ENCODE measurements at regions not wholly inside any gene's neighbourhood (a gene's known extent, or its start where the extent isn't known, plus 50 kb on each side); places are given as distances from the start of the nearest gene placed in this dataset.
"Not testable (repeated sequence)": the region's sequence is repeated elsewhere in the genome, so short reads cannot be mapped to it uniquely, and the experiment has no call there.

- not testable (repeated sequence) for H3K9me3 Mint-ChIP-seq; H3K36me3 Mint-ChIP-seq (ENCODE audit: insufficient read depth in 2 of 2); H3K4me3 Mint-ChIP-seq; ATAC-seq (replicated peaks in 1 of 2); H3K4me1 Mint-ChIP-seq (ENCODE audit: low read depth); H3K27ac Mint-ChIP-seq; H3K27me3 Mint-ChIP-seq (ENCODE audit: low read depth); DNase-seq
These were observed 224.5 kb downstream of the ANKRD7 start for GRCh38 chr7:118449030-118449429.

GRCh38 chr7:118449797-118450567 lies 225.5 kb downstream of the ANKRD7 start:
- Mint-ChIP-seq H3K4me3 (no peak overlapping the region), H3K36me3 (ENCODE audit: insufficient read depth in 2 of 2) (peaks cover 0 to 2% of the 10 kb centered on the region in 2 donors), H3K27ac (no peak overlapping the region), H3K27me3 (ENCODE audit: low read depth) (no peaks in the 10 kb centered on the region), H3K4me1 (ENCODE audit: low read depth) (no peaks in the 10 kb centered on the region), H3K9me3 (peaks cover 3% of the 10 kb centered on the region in 2 donors)
- no peak for DNase-seq
- no peak for ATAC-seq (replicated peaks in 1 of 2)

GRCh38 chr7:118452128-118452527 lies 227.6 kb downstream of the ANKRD7 start:
- ATAC-seq (replicated peaks in 1 of 2), result no peak
- Mint-ChIP-seq H3K36me3 (ENCODE audit: insufficient read depth in 2 of 2) (peaks cover 0 to 2% of the 10 kb centered on the region in 2 donors), H3K27me3 (ENCODE audit: low read depth) (no peaks in the 10 kb centered on the region), H3K4me1 (ENCODE audit: low read depth) (no peaks in the 10 kb centered on the region), H3K4me3 (no peak overlapping the region), H3K9me3 (peaks cover 3 to 4% of the 10 kb centered on the region in 2 donors), H3K27ac (no peak overlapping the region)
- DNase-seq, result no peak

GRCh38 chr7:118467381-118467780 lies 242.9 kb downstream of the ANKRD7 start:
- no peak for ATAC-seq (replicated peaks in 1 of 2)
- H3K27ac Mint-ChIP-seq, result no peak overlapping the region
- H3K36me3 Mint-ChIP-seq (ENCODE audit: insufficient read depth in 2 of 2), result no peaks in the 10 kb centered on the region
- H3K4me3 Mint-ChIP-seq, result no peak overlapping the region
- peaks cover 0 to 3% of the 10 kb centered on the region in 2 donors for H3K9me3 Mint-ChIP-seq
- no peak for DNase-seq
- H3K4me1 Mint-ChIP-seq (ENCODE audit: low read depth), result no peaks in the 10 kb centered on the region
- H3K27me3 Mint-ChIP-seq (ENCODE audit: low read depth), result no peaks in the 10 kb centered on the region

- peaks cover 0 to 3% of the 10 kb centered on the region in 2 donors for H3K9me3 Mint-ChIP-seq
- H3K4me1 Mint-ChIP-seq (ENCODE audit: low read depth), result no peaks in the 10 kb centered on the region
- no peak for DNase-seq
- H3K27me3 Mint-ChIP-seq (ENCODE audit: low read depth), result no peaks in the 10 kb centered on the region
- no peak overlapping the region for H3K4me3 Mint-ChIP-seq
- H3K36me3 Mint-ChIP-seq (ENCODE audit: insufficient read depth in 2 of 2), result no peaks in the 10 kb centered on the region
- no peak for ATAC-seq (replicated peaks in 1 of 2)
- H3K27ac Mint-ChIP-seq, result no peak overlapping the region
These were observed 248.1 kb downstream of the ANKRD7 start for GRCh38 chr7:118472581-118472980.

GRCh38 chr7:118473271-118473670 lies 248.8 kb downstream of the ANKRD7 start:
- no peaks in the 10 kb centered on the region for H3K4me1 Mint-ChIP-seq (ENCODE audit: low read depth)
- H3K27me3 Mint-ChIP-seq (ENCODE audit: low read depth), result no peaks in the 10 kb centered on the region
- peaks cover 0 to 3% of the 10 kb centered on the region in 2 donors for H3K9me3 Mint-ChIP-seq
- H3K27ac Mint-ChIP-seq, result no peak overlapping the region
- no peak overlapping the region for H3K4me3 Mint-ChIP-seq
- H3K36me3 Mint-ChIP-seq (ENCODE audit: insufficient read depth in 2 of 2), result no peaks in the 10 kb centered on the region
- ATAC-seq (replicated peaks in 1 of 2) (no peak), DNase-seq (no peak)

GRCh38 chr7:118476036-118476435 lies 251.5 kb downstream of the ANKRD7 start:
- no peaks in the 10 kb centered on the region for H3K4me1 Mint-ChIP-seq (ENCODE audit: low read depth)
- no peaks in the 10 kb centered on the region for H3K36me3 Mint-ChIP-seq (ENCODE audit: insufficient read depth in 2 of 2)
- H3K27ac Mint-ChIP-seq, result no peak overlapping the region
- ATAC-seq (replicated peaks in 1 of 2), result no peak
- peaks cover 2 to 3% of the 10 kb centered on the region in 2 donors for H3K9me3 Mint-ChIP-seq
- H3K4me3 Mint-ChIP-seq, result no peak overlapping the region
- DNase-seq, result no peak
- H3K27me3 Mint-ChIP-seq (ENCODE audit: low read depth), result no peaks in the 10 kb centered on the region

GRCh38 chr7:118477036-118477435 lies 252.5 kb downstream of the ANKRD7 start:
- Mint-ChIP-seq H3K36me3 (ENCODE audit: insufficient read depth in 2 of 2) (no peaks in the 10 kb centered on the region), H3K4me1 (ENCODE audit: low read depth) (no peaks in the 10 kb centered on the region), H3K9me3 (peaks cover 2 to 3% of the 10 kb centered on the region in 2 donors)

GRCh38 chr7:118478236-118478635 lies 253.7 kb downstream of the ANKRD7 start:
- ATAC-seq (replicated peaks in 1 of 2) (no peak), DNase-seq (no peak)
- Mint-ChIP-seq H3K4me3 (no peak overlapping the region), H3K9me3 (peaks cover 2 to 3% of the 10 kb centered on the region in 2 donors), H3K27me3 (ENCODE audit: low read depth) (no peaks in the 10 kb centered on the region), H3K36me3 (ENCODE audit: insufficient read depth in 2 of 2) (no peaks in the 10 kb centered on the region), H3K4me1 (ENCODE audit: low read depth) (no peaks in the 10 kb centered on the region), H3K27ac (no peak overlapping the region)

More at GRCh38 chr7:118477036-118477435, 252.5 kb downstream of the ANKRD7 start:
- no peak for ATAC-seq (replicated peaks in 1 of 2)
- Mint-ChIP-seq H3K27me3 (ENCODE audit: low read depth) (no peaks in the 10 kb centered on the region), H3K27ac (no peak overlapping the region), H3K4me3 (no peak overlapping the region)
- no peak for DNase-seq

- no peaks in the 10 kb centered on the region for H3K36me3 Mint-ChIP-seq (ENCODE audit: insufficient read depth in 2 of 2)
These were observed 254.4 kb downstream of the ANKRD7 start for GRCh38 chr7:118478931-118479330.

GRCh38 chr7:118492466-118492865 lies 268.0 kb downstream of the ANKRD7 start:
- ATAC-seq (replicated peaks in 1 of 2) (no peak), DNase-seq (no peak)
- H3K36me3 Mint-ChIP-seq (ENCODE audit: insufficient read depth in 2 of 2), result no peaks in the 10 kb centered on the region
- H3K27ac Mint-ChIP-seq, result no peak overlapping the region
- H3K27me3 Mint-ChIP-seq (ENCODE audit: low read depth), result no peaks in the 10 kb centered on the region
- no peak overlapping the region for H3K4me3 Mint-ChIP-seq
- H3K4me1 Mint-ChIP-seq (ENCODE audit: low read depth), result no peaks in the 10 kb centered on the region
- H3K9me3 Mint-ChIP-seq, result peaks cover 0 to 2% of the 10 kb centered on the region in 2 donors

More at GRCh38 chr7:118478931-118479330, 254.4 kb downstream of the ANKRD7 start:
- Mint-ChIP-seq H3K27me3 (ENCODE audit: low read depth) (no peaks in the 10 kb centered on the region), H3K4me1 (ENCODE audit: low read depth) (no peaks in the 10 kb centered on the region), H3K27ac (no peak overlapping the region), H3K9me3 (peaks cover 2% of the 10 kb centered on the region in 2 donors), H3K4me3 (no peak overlapping the region)
- no peak for ATAC-seq (replicated peaks in 1 of 2)
- no peak for DNase-seq

GRCh38 chr7:118496138-118496644 lies 271.7 kb downstream of the ANKRD7 start:
- Mint-ChIP-seq H3K27ac (no peak overlapping the region), H3K36me3 (ENCODE audit: insufficient read depth in 2 of 2) (no peaks in the 10 kb centered on the region), H3K4me1 (ENCODE audit: low read depth) (no peaks in the 10 kb centered on the region), H3K4me3 (no peak overlapping the region), H3K9me3 (peaks cover 0 to 2% of the 10 kb centered on the region in 2 donors), H3K27me3 (ENCODE audit: low read depth) (no peaks in the 10 kb centered on the region)
- DNase-seq (no peak), ATAC-seq (replicated peaks in 1 of 2) (no peak)

GRCh38 chr7:118502235-118502634 lies 277.7 kb downstream of the ANKRD7 start:
- no peak for DNase-seq
- no peak for ATAC-seq (replicated peaks in 1 of 2)
- Mint-ChIP-seq H3K4me1 (ENCODE audit: low read depth) (no peaks in the 10 kb centered on the region), H3K9me3 (peaks cover 0 to 2% of the 10 kb centered on the region in 2 donors), H3K27ac (no peak overlapping the region), H3K36me3 (ENCODE audit: insufficient read depth in 2 of 2) (no peaks in the 10 kb centered on the region), H3K4me3 (no peak overlapping the region), H3K27me3 (ENCODE audit: low read depth) (no peaks in the 10 kb centered on the region)

GRCh38 chr7:118511146-118511545 lies 286.6 kb downstream of the ANKRD7 start:
- H3K36me3 Mint-ChIP-seq (ENCODE audit: insufficient read depth in 2 of 2), result no peaks in the 10 kb centered on the region
- H3K4me3 Mint-ChIP-seq, result no peak overlapping the region
- H3K4me1 Mint-ChIP-seq (ENCODE audit: low read depth), result no peaks in the 10 kb centered on the region
- H3K9me3 Mint-ChIP-seq, result peaks cover 0 to 2% of the 10 kb centered on the region in 2 donors
- no peaks in the 10 kb centered on the region for H3K27me3 Mint-ChIP-seq (ENCODE audit: low read depth)
- DNase-seq, result no peak
- no peak for ATAC-seq (replicated peaks in 1 of 2)
- H3K27ac Mint-ChIP-seq, result no peak overlapping the region

Data from activated T-cell treated with anti-CD3 and anti-CD28 coated beads, Interleukin-2, amount 50 U/mL, for 72 hours (primary cell).